Kidney (tissue), 13 donors: ENCODE measurements at regions not wholly inside any gene's neighbourhood (a gene's known extent, or its start where the extent isn't known, plus 50 kb on each side); places are given as distances from the start of the nearest gene placed in this dataset.
A peak's percentile ranks its signal among the peaks of the same experiment; 100 is the strongest.

Experiments used
- DNase-seq, 5 donors: peaks; one replicate each; pipeline ENCODE4 v3.0.0-alpha.2; 2013 to 2020
- FAIRE-seq: peaks from 2 replicates; lab custom pipeline; 2012; peaks lifted over from hg19 to GRCh38; lab: Jason Lieb, UNC
- H3K27ac ChIP-seq, 2 donors: one replicate each; pipeline ENCODE4 v1.7.0; 2013; ENCODE audit warnings: low read depth in 2 of 2, low read length in 2 of 2, inconsistent platforms in 1 of 2
- H3K27me3 ChIP-seq: one replicate; pipeline ENCODE4 v1.7.1; 2013; ENCODE audit warnings: low read length, inconsistent platforms; ENCODE audit not compliant: control insufficient read depth, insufficient read depth
- H3K36me3 ChIP-seq, 3 donors: one replicate each; pipeline versions ENCODE4 v1.7.0 to v1.7.1; 2013; ENCODE audit warnings: low read length in 3 of 3, control low read depth in 1 of 3, inconsistent platforms in 1 of 3; ENCODE audit not compliant: insufficient read depth in 3 of 3, control insufficient read depth in 2 of 3
- H3K4me1 ChIP-seq, 3 donors: one replicate each; pipeline versions ENCODE4 v1.7.0 to v1.7.1; 2013; ENCODE audit warnings: low read length in 3 of 3, inconsistent platforms in 1 of 3, low read depth in 1 of 3; ENCODE audit not compliant: control insufficient read depth in 2 of 3, insufficient read depth in 2 of 3
- H3K4me3 ChIP-seq, 3 donors: one replicate each; pipeline versions ENCODE4 v1.7.0 to v1.8.1; 2013; ENCODE audit warnings: low read length in 3 of 3, control low read depth in 1 of 3, inconsistent platforms in 1 of 3
- H3K9ac ChIP-seq, 3 donors: one replicate each; pipeline versions ENCODE4 v1.7.0 to v1.7.1; 2013; ENCODE audit warnings: low read length in 3 of 3, control low read depth in 1 of 3, inconsistent platforms in 1 of 3
- H3K9me3 ChIP-seq, 3 donors: one replicate each; pipeline versions ENCODE4 v1.7.0 to v1.7.1; 2013; ENCODE audit warnings: low read length in 3 of 3, control low read depth in 1 of 3, inconsistent platforms in 1 of 3; ENCODE audit not compliant: control insufficient read depth in 2 of 3, insufficient read depth in 1 of 3
- intact Hi-C: fragments of 100-400 bp; cut with DNase I; formaldehyde crosslinking; loops from one replicate; pipeline ENCODE4 v1.11.1; 2022
- TF ChIP-seq, protein P1 (sequence below): IDR thresholded peaks from 3 replicates; pipeline ENCODE4 v1.5.1; 2012; ENCODE audit warnings: mild to moderate bottlenecking, moderate library complexity, borderline replicate concordance; ENCODE audit not compliant: insufficient read depth; ENCODE audit errors: extremely low read depth
- donor health status: control.
- donor health status: control.
- donor health status: control.
- donor health status: control.
- donor health status: control.
- donor health status: DM: yes; HTN: yes; CAD: no.
- donor health status: Normal renal cell carcinoma (clear cell type).

GRCh38 chr2:13006426-13006825 is 289.7 kb downstream of the TRIB2 start:
- peak in 1 of 5 donors; percentile 38 for DNase-seq
- no peak for FAIRE-seq
- H3K9ac ChIP-seq: peak overlapping the region in 1 of 3 donors; percentile 52
- intact Hi-C loops: loop anchor here (10.0 kb wide), 1 partner anchor 72 kb away; no protein-coding TSS in a partner anchor
- H3K36me3 ChIP-seq: no peaks in the 10 kb centered on the region
- H3K27ac ChIP-seq: peak overlapping the region; percentile 19 to 26
- H3K4me1 ChIP-seq: peaks cover 0 to 4% (median 4%) of the 10 kb centered on the region in 3 donors
- no peaks in the 10 kb centered on the region for H3K27me3 ChIP-seq
- no peaks in the 10 kb centered on the region for H3K9me3 ChIP-seq
- H3K4me3 ChIP-seq: peak overlapping the region; percentile 28 to 49 (median 28)
- TF ChIP-seq, protein P1, sequence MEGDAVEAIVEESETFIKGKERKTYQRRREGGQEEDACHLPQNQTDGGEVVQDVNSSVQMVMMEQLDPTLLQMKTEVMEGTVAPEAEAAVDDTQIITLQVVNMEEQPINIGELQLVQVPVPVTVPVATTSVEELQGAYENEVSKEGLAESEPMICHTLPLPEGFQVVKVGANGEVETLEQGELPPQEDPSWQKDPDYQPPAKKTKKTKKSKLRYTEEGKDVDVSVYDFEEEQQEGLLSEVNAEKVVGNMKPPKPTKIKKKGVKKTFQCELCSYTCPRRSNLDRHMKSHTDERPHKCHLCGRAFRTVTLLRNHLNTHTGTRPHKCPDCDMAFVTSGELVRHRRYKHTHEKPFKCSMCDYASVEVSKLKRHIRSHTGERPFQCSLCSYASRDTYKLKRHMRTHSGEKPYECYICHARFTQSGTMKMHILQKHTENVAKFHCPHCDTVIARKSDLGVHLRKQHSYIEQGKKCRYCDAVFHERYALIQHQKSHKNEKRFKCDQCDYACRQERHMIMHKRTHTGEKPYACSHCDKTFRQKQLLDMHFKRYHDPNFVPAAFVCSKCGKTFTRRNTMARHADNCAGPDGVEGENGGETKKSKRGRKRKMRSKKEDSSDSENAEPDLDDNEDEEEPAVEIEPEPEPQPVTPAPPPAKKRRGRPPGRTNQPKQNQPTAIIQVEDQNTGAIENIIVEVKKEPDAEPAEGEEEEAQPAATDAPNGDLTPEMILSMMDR: no peak

DNA sequence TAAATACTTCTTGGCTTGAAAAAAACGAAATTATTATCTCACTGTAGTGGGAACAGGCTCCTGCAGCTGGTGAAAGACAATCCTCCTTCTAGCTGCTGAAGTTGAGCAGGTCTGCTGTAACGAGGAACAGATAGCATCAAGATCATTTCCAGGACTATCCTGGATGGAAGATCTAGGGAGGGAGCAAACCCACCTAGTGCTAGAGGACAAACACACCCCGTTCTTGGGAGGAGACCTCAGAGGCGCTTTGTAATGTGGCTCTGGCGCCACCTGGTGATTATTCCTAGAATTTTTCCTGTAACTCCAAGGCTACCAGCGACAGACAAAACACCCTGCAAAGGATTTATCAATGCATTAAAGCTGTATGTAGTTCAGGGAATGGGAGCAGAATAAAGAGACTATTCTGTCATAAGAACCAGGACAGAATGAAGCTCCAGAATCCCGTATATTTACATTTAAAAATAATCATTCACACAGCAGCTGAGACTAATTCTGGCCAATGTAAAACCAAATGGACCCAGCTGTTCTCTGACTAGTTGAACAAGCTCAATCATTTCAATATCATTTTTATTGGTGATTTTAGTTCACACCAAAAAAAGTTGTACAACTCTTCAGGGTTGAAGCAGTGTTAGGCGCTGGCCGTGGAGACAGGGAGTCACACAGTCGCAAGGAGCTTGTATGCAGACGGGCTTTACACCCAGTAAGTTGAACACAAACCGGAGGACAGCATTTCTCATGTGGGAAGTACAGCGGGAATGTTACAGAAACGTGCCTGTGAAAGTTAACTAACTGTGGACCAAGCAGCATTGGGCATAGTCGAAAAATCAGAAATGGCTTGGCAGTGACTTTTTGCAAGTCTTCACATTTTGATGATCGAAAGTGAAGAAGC is 290.3 kb downstream of the TRIB2 start:
- FAIRE-seq (peak; percentile 86), DNase-seq (peak in 4 of 5 donors; percentile 86 to 93 (median 88))
- intact Hi-C loops: loop anchor here (10.0 kb wide), 1 partner anchor 72 kb away; no protein-coding TSS in a partner anchor
- peak overlapping the region in 1 of 3 donors; percentile 52 for H3K9ac ChIP-seq
- peaks cover 0 to 4% (median 4%) of the 10 kb centered on the region in 3 donors for H3K4me1 ChIP-seq
- H3K27me3 ChIP-seq: no peaks in the 10 kb centered on the region
- no peaks in the 10 kb centered on the region for H3K9me3 ChIP-seq
- peak overlapping the region in 1 of 2 donors; percentile 19 for H3K27ac ChIP-seq
- no peaks in the 10 kb centered on the region for H3K36me3 ChIP-seq
- peak overlapping the region; percentile 28 to 49 (median 28) for H3K4me3 ChIP-seq
- TF ChIP-seq, protein P1: peak; percentile 83

- TF ChIP-seq, protein P1: no peak
- H3K27ac ChIP-seq: no peak overlapping the region
- no peaks in the 10 kb centered on the region for H3K27me3 ChIP-seq
- no peak overlapping the region for H3K9ac ChIP-seq
- intact Hi-C loops: loop anchor here (10.0 kb wide), 1 partner anchor 74 kb away; no protein-coding TSS in a partner anchor
- H3K4me1 ChIP-seq: peaks cover 0 to 4% (median 4%) of the 10 kb centered on the region in 3 donors
- no peaks in the 10 kb centered on the region for H3K9me3 ChIP-seq
- FAIRE-seq: no peak
- H3K36me3 ChIP-seq: no peaks in the 10 kb centered on the region
- no peak overlapping the region for H3K4me3 ChIP-seq
- no peak for DNase-seq
These were observed 292.4 kb downstream of the TRIB2 start for GRCh38 chr2:13009027-13009642.
